Endodermal cell (in vitro differentiated cells): ENCODE measurements at regions not wholly inside any gene's neighbourhood (a gene's known extent, or its start where the extent isn't known, plus 50 kb on each side); places are given as distances from the start of the nearest gene placed in this dataset.

Experiments used
- DNase-seq: peaks from one replicate; pipeline ENCODE4 v3.0.0-alpha.2; 2017
- H3K27ac ChIP-seq: 2 replicates; pipeline ENCODE4 v1.5.1; 2013; ENCODE audit warnings: mild to moderate bottlenecking, low read depth, low read length, moderate library complexity
- H3K27me3 ChIP-seq: 2 replicates; pipeline ENCODE4 v1.6.1; 2013; ENCODE audit warnings: mild to moderate bottlenecking, low read length, moderate library complexity; ENCODE audit not compliant: insufficient read depth, control insufficient read depth, poor library complexity, severe bottlenecking
- H3K36me3 ChIP-seq: 2 replicates; pipeline ENCODE4 v1.7.0; 2013; ENCODE audit warnings: mild to moderate bottlenecking, low read length, moderate library complexity; ENCODE audit not compliant: control insufficient read depth, insufficient read depth
- H3K4me1 ChIP-seq: one replicate; pipeline ENCODE4 v1.7.0; 2013; ENCODE audit warnings: low read length; ENCODE audit not compliant: control insufficient read depth, insufficient read depth
- H3K4me3 ChIP-seq: 2 replicates; pipeline ENCODE4 v1.5.1; 2013; ENCODE audit warnings: mild to moderate bottlenecking, low read length, moderate library complexity
- H3K9ac ChIP-seq: 2 replicates; pipeline ENCODE4 v1.6.1; 2013; ENCODE audit warnings: mild to moderate bottlenecking, low read length, moderate library complexity; ENCODE audit not compliant: poor library complexity, severe bottlenecking; ENCODE audit errors: extremely low read depth
- H3K9me3 ChIP-seq: 2 replicates; pipeline ENCODE4 v1.6.1; 2013; ENCODE audit warnings: mild to moderate bottlenecking, low read length, moderate library complexity; ENCODE audit not compliant: control insufficient read depth
- H3K27ac Mint-ChIP-seq: 2 replicates; pipeline ENCODE4 v1.8.0; 2020; ENCODE audit warnings: mixed read lengths
- H3K27me3 Mint-ChIP-seq: 2 replicates; pipeline ENCODE4 v1.8.0; 2021; ENCODE audit warnings: mild to moderate bottlenecking, mixed read lengths; ENCODE audit not compliant: insufficient read depth
- H3K36me3 Mint-ChIP-seq: 2 replicates; pipeline ENCODE4 v1.8.0; 2020; ENCODE audit warnings: low read depth, mixed read lengths
- H3K4me1 Mint-ChIP-seq: 2 replicates; pipeline ENCODE4 v1.8.0; 2020; ENCODE audit warnings: mixed read lengths
- H3K4me3 Mint-ChIP-seq: 2 replicates; pipeline ENCODE4 v1.8.0; 2020; ENCODE audit warnings: mild to moderate bottlenecking, moderate library complexity, mixed read lengths
- H3K9me3 Mint-ChIP-seq: 2 replicates; pipeline ENCODE4 v1.8.0; 2020; ENCODE audit warnings: mild to moderate bottlenecking, mixed read lengths
- CTCF ChIP-seq: fragments of 200-600 bp; sonication (generic); conservative IDR thresholded peaks from 2 replicates; pipeline ENCODE4 v1.5.0; 2021; ENCODE audit warnings: antibody characterized with exemption, mild to moderate bottlenecking
- WGBS, 2 experiments: methylation state at CpG; one replicate each; pipeline versions ENCODE4 v1.1.5 to v1.1.7; 2013; ENCODE audit warnings: missing lambda C conversion rate in 2 of 2, mixed read lengths in 1 of 2; ENCODE audit not compliant: insufficient coverage in 1 of 2, insufficient read length in 1 of 2; 5-methylcytosine and 5-hydroxymethylcytosine counted together

DNA sequence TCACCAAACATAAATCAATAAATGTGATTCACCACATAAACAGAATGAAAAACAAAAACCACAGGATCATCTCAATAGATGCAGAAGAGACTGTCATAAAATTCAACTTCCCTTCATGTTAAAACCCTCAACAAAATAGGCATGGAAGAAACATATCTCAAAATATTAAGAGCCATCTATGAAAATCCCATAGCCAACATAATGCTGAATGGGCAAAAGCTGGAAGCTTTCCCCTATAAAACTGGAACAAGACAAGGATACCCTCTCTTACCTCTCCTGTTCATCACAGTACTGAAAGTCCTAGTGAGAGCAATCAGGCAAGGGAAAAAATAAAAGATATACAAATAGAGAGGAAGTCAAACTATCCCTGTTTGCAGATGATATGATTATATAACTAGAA is 806.1 kb upstream of the MIR17HG start:
- Histone ChIP-seq H3K27ac (no peak overlapping the region), H3K27me3 (no peaks in the 10 kb centered on the region), H3K36me3 (no peaks in the 10 kb centered on the region), H3K9ac (no peak overlapping the region), H3K9me3 (peaks cover 11% of the 10 kb centered on the region), H3K4me1 (no peaks in the 10 kb centered on the region), H3K4me3 (no peak overlapping the region)
- H3K27ac Mint-ChIP-seq: no peak overlapping the region
- TF ChIP-seq CTCF: no peak
- no peak for DNase-seq
- H3K36me3 Mint-ChIP-seq: peaks cover under 1% of the 10 kb centered on the region
- H3K4me3 Mint-ChIP-seq: no peak overlapping the region
- no peaks in the 10 kb centered on the region for H3K27me3 Mint-ChIP-seq
- H3K4me1 Mint-ChIP-seq: no peaks in the 10 kb centered on the region
- peaks cover 8% of the 10 kb centered on the region for H3K9me3 Mint-ChIP-seq

GRCh38 chr13:90542959-90543505 is 804.5 kb upstream of the MIR17HG start:
- Mint-ChIP-seq H3K36me3 (peaks cover 4% of the 10 kb centered on the region), H3K9me3 (peaks cover 25% of the 10 kb centered on the region), H3K27me3 (no peaks in the 10 kb centered on the region), H3K27ac (no peak overlapping the region), H3K4me1 (no peaks in the 10 kb centered on the region), H3K4me3 (no peak overlapping the region)
- Histone ChIP-seq H3K36me3 (no peaks in the 10 kb centered on the region), H3K27me3 (no peaks in the 10 kb centered on the region), H3K4me3 (no peak overlapping the region), H3K9ac (no peak overlapping the region), H3K9me3 (peaks cover 28% of the 10 kb centered on the region), H3K27ac (no peak overlapping the region), H3K4me1 (no peaks in the 10 kb centered on the region)
- TF ChIP-seq CTCF: no peak
- WGBS, 2 experiments: 95 to 100% methylated on average over 1 to 4 of the region's 4 CpGs
- no peak for DNase-seq

DNA sequence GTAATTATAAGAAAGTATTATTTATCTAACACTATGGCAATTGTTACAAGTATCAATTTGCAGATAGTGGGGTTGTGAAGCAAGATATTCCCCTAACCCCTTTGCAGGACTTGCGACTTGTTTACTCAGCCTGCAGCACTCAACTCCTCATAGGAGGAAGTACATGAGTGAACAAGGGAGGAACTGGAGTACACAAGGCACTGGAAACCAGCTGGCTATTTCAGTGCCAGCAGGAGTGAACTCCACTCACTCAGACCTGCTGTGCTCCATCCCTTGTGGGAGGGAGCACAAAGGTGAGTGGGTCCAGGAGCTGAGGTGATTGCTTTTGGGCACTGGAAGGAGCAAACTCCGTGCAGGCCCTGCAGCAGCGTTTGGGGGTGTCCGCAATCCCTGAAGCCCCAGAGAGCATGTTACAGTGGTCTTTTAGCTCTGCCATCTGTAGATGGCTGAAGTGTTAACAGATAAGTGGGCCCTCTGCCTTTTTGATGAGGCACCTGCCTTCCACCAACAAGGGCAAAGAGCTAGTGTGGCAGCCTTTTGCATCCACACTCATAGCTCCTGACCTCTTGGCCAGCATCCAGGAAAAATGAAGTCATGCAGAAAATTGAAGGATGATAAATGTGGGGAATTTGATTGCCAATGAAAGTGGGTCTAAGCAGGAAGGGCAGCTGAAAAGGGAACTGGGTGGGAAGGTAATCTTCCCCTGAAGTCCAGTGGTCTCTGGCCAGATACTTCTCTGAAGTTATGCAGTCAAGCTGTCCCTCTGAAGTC is 802.2 kb upstream of the MIR17HG start:
- H3K36me3 ChIP-seq: no peaks in the 10 kb centered on the region
- H3K4me1 ChIP-seq: no peaks in the 10 kb centered on the region
- Mint-ChIP-seq H3K27ac (no peak overlapping the region), H3K4me1 (no peaks in the 10 kb centered on the region), H3K27me3 (no peaks in the 10 kb centered on the region), H3K9me3 (peaks cover 34% of the 10 kb centered on the region), H3K36me3 (peaks cover 4% of the 10 kb centered on the region), H3K4me3 (no peak overlapping the region)
- no peak overlapping the region for H3K4me3 ChIP-seq
- no peak overlapping the region for H3K27ac ChIP-seq
- no peak for DNase-seq
- no peak overlapping the region for H3K9ac ChIP-seq
- no peaks in the 10 kb centered on the region for H3K27me3 ChIP-seq
- 94% methylated on average over 4 of the region's 4 CpGs; no CpG with 5 or more reads in 1 of the 2 experiments for WGBS, 2 experiments
- no peak for TF ChIP-seq CTCF
- H3K9me3 ChIP-seq: peaks cover 36% of the 10 kb centered on the region
